Muscle of arm (tissue), 1 donor: ENCODE measurements at regions not wholly inside any gene's neighbourhood (a gene's known extent, or its start where the extent isn't known, plus 50 kb on each side); places are given as distances from the start of the nearest gene placed in this dataset.

Experiments
- DNase-seq: peaks from one replicate; pipeline ENCODE4 v3.0.0-alpha.2; 2013

DNA sequence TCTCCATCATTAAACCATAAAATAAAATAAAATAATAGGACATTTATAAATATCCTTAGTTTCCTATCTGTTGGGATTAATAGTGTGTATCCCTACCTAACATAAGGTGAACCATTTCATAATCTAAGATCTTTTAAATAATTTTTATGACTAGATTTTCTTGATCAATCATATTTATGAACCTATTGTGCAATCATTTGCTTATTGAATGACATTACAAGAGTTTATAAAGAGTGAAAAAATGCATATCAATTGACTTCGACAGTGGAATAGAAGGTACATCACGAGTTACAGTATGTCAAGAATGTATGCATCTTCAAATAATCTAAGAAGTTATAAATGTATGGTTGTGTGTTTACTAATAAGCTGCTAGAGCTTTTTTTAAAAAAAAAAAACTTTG, 1554.8 kb upstream of the TMEFF2 start:
- DNase-seq: no peak

DNA sequence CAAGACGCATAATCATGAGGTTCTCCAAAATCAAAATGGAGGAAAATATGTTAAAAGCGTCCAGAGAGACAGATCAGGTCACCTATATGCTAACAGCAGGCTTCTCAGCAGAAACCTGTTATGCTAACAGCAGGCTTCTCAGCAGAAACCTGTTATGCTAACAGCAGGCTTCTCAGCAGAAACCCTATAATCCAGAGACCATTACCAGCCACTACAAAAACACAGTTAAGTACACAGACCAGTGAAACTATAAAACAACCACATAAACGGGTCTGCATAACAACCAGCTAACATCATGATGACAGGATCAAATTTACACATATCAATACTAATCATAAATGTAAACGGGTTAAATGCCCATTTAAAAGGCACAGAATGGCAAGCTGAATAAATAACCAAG, 1548.4 kb upstream of the TMEFF2 start:
- DNase-seq: no peak

DNA sequence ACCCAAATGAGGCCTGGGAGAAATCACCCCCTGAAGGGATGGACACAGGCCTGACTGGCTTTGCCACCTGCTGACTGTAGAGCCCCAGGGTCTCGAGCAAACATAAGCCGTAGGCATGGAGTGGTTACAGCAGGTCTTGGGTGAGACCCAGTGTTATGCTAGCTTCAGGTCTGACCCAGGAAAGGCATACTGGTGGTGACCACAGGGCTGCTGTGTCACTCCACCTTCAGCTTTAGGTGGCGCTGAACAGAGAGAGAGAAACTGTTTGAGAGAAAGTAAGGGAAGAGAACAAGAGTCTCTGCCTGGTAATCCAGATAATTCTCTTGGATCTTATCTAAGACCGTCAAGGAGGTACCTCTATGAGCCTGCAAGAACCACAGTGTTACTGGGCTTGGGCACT, 1544.2 kb upstream of the TMEFF2 start:
- DNase-seq: no peak

DNA sequence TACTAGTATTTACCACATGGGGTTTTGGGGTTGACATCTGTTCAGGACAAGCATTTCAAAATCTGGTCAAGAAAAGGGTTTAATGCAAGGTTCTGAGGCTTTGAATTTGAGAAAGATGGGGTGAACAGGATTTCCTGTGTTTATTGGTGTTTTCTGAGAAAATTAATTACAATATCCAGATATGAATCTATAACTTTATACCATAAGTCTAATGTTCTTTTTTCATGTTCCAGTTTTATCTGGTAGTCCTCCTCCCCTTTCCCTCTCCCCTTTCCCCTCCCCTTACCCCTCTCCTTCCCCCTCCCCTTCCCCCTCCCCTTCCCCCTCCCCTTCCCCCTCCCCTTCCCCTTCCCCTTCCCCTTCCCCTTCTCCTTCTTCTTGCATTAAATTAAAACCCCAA, 1518.2 kb upstream of the TMEFF2 start:
- DNase-seq: no peak

DNA sequence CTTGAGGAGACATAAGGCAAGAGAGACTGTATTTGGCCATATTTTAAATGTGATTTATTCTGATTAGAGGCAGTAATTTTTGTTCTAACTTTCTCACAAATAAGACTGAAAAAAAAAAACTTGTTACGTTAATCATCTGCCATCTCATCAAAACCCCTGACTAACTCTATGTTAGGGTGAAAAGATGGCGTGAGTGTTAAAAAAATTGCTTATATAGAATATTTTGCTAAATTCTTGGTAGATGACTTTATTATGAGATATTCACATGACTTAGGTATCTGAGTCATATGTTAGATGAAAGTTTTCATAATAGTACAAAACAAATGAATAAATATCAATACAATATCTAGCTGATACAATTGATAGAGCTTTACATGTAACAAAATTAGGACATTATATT, 1508.7 kb upstream of the TMEFF2 start:
- DNase-seq: no peak

DNA sequence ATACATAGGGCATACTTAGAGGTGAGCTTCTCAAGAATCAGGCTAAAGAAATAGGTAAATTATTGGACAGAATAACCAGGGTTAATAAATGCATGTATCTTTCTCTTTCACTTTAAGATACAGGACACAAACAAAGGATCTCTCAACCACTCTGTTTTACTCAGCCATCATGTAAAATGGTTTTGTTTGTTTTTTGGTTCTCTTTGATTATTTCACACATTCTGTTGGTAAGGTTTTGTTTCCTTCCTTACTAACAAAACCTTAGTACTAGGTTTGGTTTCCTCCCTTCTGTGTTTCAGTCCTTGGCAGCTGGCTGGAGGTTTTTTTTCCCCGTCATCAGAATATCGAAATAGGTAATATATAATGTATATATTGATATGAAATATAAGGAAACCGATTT, 1506.8 kb upstream of the TMEFF2 start:
- no peak for DNase-seq

DNA sequence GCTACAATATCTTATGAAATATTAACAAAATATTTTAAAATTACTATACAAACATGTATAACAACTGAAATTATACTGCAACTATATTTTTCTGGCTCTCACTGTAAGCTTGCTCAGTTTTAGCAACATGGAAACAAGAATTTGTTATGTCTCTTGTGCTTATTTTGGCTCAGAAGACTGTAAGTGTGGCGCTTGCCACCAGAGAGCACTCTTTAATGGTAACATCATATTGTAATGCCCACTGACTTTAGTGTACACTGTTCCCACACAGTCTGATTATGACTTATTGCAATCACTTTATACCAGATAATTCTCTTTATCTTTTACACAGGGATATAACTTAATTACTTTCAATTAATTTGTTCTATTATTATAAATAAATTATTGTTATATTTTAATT, 1500.6 kb upstream of the TMEFF2 start:
- DNase-seq: no peak

DNA sequence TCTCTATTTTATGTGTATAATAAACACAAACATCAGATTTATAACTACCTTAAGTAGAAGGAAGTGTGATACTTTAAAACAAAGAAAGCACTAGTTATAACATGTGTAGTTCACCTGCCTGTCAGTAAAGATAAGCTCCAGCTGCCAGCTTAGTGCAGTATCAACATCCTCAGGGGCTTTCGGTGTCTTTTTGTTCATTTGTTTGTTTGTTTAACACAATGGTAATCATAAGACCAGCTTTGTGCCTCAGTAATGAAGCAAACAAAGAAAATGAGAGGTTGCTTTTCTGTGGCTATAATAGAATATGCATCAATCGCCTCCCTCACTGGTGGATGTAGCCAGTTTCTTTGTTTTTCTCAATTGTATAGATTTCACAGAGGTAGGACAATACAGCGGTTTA, 1499.0 kb upstream of the TMEFF2 start:
- no peak for DNase-seq

DNA sequence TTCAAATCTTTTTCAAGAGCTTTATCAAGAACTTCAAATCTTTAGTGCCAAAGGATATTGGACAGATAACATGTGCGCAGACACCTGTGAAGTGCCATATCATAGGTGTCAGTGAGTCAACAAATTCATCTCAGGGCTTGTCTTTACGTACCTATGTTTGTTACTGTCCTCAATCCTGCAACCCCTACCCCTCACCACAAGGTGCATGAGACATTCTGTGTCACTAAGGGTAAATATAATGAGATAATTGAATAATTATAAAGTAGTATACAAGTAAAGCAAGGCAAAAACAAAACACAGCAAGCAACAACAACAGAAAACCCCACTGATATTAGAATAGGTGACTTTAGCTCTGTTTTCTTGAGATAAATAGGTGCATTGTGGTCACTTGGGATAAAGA, 1495.8 kb upstream of the TMEFF2 start:
- no peak for DNase-seq

DNA sequence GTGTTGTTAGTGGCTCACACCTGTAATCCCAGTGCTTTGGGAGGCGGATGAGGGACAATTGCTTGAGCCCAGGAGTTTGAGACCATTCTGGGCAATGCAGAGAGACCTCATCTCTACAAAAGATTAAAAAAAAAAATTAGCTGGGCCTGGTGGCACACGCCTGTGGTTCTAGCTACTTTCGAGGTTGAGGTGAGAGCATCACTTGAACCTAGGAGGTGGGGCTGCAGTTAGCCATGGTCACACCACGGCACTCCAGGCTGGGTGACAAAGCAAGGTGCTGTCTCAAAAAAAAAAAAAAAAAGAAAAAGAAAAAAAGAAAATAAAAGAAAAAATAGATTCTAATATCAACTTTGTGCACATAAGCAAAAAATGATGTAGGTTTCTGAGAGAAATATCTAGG, 1492.5 kb upstream of the TMEFF2 start:
- no peak for DNase-seq

DNA sequence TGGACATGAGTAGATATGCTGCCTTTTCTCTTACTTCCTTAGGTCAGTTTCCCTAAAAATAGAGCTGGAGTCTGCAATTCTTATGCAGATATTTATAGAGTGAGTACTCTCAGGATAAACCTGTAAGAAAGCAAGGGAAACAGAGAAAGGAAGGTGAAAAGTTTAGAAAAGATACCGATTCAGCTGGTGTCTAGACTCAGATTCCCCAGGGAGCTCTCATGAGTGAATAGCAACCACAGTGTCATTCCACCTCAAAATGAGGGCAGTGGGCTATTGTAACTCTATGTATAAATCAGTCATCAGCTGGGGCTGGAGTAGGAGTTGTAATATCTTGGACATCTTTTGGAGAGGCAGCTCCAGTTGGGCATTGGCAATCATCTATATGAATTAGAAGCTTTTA, 1485.1 kb upstream of the TMEFF2 start:
- no peak for DNase-seq

DNA sequence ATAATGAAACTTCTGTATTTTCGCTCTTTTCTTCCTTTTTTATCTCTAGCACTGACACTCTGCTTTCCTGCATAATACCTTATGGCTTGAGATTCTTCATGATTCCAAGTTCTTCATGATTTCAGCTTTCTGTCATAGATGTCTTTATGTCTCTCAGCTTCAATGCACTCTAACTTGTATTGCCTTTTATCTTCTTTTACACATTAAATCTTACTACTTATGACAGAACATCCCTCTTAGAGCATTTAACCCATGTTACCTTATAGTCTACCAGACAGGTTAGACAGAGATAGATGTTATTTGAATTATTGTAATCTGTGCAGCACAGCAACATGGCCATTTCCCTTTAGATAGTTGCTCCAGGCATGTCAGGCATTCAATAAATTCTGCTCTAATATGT, 1475.7 kb upstream of the TMEFF2 start:
- no peak for DNase-seq

DNA sequence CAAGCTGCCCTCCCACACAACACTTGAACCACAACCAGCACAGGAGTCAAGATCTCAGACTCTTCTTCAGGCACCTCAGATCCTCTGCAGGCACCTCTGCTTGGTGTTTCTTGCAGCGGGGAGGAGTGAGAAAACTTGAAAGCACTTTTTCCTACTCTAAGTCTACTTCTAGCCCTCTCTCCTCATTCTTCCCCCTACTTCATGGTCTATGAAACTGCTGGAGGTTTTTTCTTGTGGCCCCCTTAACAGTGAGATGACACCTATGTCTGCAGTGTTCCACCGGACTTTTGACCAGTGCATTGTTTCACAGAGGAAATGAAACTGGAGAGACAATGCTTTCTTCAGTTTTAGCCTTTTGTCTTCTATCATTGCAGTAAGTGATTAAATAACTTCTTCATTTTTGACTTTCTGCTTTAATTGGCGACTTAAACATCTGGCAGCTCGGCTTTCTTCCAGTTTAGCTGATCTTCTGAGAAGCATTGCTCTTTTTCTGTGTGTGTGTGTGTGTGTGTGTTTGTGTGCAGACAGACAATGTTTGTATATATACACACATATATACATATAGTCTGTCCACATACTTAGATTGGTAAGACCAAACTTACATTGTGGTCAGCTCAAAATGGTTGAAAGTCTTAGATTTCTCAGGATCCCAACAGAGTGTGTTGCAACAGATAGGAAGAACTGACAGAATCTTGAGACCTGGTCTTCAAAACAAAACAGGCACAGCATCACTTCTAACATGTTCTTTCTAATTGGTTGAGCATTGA, 1474.0 kb upstream of the TMEFF2 start:
- no peak for DNase-seq

DNA sequence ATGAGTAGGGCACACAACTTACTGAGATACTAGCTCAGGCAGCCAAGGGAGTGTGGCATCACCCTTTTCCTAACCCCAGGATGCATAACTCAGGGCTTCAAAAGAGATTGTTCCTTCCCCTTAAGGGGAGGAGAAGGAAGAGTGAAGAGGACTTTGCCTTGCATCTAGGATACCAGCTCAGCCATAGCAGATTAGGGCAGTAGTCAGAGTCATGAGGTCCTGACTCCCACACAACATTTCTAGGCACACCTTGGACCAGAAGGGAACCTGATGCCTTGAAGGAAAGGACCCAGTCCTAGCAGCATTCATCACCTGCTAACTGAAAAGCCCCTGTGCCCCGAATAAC, 1433.2 kb upstream of the TMEFF2 start:
- DNase-seq: no peak

DNA sequence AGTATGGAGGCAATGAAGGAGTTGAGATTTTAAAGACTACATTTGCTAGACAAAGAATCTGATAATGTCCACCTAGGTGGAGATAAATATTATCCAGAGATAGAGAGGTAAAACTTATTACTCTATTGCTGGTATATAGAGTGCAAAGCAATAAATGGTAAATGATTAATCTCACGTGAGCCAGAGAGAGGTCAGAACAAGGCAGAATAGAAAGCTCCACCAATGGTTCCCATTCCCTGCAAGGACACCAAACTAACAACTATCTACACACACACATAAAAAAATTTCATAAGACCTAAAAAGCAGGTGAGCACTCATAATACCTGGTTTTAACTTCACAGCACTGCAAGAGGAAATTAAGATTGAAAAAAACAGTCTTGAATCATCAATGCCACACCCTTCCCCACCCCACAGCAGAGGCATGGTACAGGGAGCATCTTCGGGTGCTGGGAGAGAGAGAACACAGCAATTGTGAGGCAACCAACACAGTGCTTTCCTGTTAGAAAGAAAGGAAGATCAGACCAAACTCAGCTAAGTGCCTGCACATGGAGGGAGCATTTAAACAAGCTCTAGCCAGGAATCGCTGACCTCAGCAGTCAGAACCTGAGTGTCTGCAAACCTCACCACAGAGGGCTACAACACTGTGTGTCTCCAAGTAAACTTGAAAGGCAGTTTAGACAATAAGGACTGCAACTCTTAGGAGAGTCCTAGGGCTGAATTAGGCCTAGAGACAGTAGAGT, 1432.6 kb upstream of the TMEFF2 start:
- no peak for DNase-seq

DNA sequence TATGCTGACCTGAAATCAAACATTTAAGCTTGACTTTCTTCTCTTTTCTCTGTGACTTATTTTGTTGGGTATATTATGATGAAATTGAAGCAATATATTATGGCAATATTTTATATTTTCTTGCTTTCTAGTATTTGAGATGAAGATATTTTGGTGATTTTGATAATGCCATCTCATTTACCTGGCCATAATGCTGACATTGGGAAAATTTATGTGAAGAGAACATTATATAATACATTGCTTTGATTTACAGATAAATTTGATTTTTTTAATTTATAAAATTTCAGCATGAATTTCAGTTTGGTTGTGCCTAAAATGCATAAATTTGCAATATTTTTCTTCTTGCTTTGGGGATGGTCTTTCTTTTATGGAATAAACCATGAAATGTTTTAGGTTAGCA, 1413.7 kb upstream of the TMEFF2 start:
- DNase-seq: no peak

DNA sequence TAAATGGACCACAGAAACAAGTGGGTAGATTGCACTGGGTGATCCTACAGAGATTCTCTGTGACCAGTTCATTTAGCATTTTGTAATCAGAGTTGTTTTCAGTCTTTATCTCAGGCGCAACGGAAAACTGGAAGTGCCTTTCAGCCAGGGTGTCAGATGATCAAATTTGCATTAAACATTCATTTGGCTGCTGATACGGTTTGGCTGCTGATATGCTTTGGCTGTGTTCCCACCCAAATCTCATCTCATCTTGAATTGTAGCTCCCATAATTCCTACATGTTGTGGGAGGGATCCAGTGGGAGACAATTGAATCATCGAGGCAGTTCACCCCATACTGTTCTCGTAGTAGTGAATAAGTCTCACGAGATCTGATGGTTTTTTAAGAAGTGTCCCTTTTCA, 1396.1 kb upstream of the TMEFF2 start:
- DNase-seq: no peak

DNA sequence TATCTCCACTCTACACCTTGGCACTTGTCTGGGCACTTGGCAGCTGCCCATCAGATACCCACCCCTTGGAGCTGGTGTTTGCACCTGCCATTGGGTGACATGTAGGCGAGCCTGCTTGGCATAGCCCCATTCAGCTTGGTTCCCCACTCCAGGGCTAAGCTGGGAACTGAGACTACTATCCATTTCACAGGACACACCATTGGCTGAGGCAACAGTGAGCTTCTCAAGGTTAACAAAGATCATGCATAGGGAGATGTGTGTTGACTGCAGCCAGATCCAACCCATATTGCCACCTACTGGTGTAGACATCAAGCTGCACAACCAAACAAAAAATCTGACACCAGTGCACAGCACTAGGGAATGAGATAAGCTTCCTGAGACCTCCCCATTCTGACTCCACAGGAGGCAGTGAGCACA, 1389.8 kb upstream of the TMEFF2 start:
- no peak for DNase-seq

DNA sequence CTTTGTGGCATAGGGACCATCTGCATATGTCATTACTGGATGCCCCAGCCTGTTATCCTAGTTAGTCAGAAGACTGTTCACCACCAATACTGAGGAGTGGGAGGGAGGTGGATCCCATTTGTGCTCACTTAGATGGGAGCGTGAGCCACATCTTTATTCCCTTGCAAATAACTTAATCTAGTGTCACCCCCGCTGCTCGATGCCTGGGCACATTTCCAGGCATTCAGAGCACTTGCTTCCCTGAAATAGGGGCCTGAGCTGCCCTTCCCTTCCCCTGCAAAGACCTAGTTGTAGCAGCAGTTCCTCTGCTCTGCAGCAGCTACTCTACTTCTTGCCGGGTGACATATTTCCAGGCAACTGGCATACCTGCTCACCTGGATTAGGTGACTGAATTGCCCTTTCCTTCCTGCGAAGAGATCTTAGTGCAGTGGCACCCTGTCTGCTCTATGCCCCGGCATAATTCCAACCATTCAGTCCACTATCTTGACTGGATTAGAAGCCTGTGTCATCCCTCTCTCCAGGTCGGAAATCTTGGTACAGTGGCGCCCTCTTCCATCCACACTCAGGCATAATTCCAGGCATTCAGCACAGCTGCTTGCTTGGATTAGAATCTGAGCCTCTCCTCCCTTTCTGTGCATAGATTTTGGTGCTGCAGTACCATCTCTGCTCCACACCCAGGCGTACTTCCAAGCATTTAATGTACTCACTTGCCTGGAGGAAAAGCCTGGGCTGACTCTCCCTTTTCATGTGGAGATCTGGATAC, 1389.1 kb upstream of the TMEFF2 start:
- DNase-seq: no peak

DNA sequence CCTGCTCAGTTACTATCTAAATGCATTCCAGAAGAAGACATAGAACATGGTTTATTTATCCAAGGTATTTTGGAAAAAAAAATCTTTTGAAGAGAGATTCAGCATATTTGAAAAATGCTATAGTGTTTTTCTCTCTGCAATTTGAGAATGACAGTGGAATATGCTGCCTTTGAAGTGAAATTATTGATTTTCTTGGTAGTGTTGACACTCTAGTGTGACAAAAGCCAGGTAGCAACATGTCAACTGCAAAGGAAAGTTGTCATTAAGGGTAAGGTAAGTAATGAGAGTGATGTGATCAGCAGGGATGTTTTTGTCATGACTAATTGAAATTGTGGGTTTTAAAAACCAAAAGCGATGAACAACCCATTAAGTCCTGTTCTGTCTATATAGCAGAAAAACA, 1387.1 kb upstream of the TMEFF2 start:
- no peak for DNase-seq

DNA sequence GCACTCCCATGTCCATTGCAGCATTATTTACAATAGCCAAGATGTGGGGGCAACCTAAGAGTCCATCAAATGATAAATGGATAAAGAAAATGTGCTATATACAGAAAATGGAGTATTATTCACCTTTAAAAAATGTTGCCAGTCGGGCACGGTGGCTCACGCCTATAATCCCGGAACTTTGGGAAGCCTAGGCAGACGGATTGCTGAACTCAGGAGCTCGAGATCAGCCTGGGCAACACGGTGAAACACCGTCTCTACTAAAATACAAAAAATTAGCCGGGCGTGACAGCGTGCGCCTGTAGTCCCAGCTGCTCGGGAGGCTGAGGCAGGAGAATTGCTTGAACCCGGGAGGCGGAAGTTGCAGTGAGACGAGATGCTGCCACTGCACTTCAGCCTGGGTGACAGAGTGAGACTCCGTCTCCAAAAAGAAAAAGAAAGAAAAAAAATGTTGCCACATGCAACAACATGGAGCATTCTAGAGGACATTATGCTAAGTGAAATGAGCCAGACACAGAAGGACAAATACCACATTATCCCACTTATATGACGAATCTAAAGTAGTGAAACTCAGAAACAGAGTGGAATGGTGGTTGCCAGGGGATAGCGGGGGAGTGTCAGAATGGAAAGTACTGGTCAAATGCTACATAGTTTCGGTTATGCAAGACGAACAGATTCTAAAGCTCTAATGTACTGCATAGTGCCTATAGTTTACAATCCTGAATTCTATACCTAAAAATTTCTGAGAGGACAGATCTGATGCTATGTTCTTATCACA, 1385.6 kb upstream of the TMEFF2 start:
- DNase-seq: no peak

DNA sequence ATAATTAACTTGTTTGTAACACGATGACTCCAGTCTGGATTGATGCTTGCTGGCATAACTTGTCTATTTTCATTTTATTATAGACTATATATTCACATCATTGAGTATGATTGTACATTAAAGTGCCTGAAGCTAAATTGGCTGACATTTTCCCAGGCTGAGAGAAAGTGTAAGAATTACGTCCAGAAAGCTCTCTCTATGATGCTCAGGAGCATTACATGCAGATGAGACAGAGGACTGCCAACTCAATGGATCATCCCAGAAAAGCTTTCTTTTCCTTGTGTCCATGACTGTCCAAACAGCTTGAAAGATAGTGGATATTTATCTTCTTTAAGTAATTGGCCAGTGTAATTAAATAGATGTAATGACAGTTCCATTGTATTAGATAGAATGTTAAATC, 1372.2 kb upstream of the TMEFF2 start:
- DNase-seq: no peak
